ENCODE measurements at regions not wholly inside any gene's neighbourhood (a gene's known extent, or its start where the extent isn't known, plus 50 kb on each side); places are given as distances from the start of the nearest gene placed in this dataset.

DNA sequence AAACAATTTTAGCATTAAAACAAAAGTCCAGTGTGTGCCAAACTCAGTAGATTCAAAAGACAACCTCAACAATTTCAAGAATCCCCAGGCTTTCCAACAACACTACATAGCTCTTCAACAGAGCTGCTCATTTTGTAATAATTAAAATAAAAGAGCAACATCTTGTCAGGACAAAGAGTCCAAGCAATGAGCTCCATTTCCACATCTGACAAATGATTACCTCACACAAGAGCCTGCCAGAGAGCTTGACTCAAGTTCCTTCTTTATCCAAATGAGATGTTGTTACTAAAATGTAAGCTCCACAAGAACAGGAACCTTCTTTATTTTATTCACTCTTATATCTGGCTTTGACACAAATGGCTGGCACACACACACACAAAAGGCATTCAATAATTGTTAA is 449.8 kb downstream of the HACE1 start:
- no peak for DNase-seq

DNA sequence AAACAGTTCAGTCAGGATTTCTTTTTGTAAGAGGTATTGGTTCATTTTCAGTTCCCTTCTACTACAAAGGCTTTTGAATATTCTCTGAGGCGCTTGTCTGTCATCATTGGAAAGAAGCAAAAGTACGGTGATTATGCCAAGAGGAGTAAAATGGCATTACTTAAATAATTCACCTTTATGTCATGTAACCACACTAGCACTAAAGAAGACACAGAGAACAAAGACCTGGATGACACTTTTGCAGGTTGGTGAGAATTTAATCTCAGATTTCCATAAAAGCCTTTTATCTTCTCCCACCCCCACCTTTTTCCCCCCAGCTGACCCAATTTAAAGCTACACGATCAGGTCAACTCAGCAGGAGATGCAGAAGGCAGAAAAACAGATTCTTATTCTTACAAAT is 451.8 kb downstream of the HACE1 start:
- DNase-seq = no peak

DNA sequence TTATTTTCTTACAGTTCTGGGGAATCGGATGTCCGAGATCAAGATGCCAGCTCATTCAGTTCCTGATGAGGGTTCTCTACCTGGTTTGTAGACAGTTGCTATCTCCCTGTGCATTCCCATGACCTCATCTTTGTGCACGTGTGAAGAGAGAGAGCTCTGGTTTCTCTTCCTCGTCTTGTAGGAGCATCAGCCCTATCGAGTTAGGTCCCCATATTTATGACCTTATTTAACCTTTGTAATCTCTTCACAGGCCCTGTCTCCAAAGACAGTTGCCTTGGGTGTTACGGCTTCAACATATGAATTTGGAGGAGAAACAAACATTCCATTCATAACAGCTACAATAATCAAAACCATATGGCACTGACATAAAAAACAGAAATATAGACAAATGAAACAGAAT is 455.3 kb downstream of the HACE1 start:
- DNase-seq = no peak

DNA sequence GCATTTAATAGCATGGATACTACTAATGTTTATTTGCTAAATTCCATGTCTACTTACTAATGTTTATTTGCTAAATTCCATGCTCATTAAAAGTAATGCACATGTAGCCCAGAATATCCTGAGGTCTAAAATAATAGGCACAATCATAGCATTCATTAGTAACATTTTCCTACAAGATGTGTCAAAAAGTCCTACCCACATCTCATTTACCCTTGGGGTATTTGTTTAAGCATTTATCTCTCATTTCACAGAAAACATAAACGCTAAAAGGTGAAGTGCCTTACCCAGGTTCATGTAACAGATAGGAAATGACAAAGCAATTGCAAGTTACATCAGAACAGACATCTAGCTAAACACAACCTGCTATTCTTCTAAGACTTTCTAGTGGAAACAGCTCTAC is 457.1 kb downstream of the HACE1 start:
- no peak for DNase-seq

DNA sequence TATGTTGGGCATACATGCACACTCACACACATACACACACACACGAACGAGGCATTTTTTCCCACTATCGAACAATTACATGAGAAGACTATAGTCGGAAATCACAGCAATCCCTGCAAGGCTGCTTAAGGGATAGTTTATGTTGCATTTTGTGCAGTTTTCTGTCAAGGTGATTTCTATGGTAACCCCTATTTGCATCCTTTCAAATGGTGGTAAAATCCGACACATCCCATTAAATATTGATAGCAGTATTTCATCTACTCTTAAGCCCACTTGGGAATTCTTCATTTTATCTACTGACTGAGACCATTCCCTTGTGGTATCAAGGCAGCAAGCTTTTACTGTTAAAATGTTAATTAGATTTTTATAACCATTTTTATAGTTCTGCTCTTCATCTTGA is 457.8 kb downstream of the HACE1 start:
- no peak for DNase-seq

DNA sequence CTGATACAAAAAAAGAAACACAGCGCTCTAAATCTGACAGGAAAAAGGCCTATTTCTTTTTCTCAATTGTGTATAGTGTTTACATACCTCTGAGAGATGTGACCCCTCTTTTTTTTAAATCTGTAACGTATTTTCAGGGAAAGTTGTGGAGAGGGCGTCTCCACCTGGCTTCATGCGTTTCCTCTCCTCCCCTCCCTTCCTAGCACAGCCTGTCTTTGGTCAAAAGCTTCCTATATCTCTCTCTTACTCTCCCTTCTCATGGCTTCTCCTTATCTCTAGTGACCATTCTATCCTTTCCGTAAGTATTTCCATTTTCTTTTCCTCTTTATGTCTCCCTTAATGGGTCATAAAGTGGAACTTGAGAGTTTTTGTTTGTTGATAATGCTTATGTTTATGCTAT is 458.9 kb downstream of the HACE1 start:
- no peak for DNase-seq

DNA sequence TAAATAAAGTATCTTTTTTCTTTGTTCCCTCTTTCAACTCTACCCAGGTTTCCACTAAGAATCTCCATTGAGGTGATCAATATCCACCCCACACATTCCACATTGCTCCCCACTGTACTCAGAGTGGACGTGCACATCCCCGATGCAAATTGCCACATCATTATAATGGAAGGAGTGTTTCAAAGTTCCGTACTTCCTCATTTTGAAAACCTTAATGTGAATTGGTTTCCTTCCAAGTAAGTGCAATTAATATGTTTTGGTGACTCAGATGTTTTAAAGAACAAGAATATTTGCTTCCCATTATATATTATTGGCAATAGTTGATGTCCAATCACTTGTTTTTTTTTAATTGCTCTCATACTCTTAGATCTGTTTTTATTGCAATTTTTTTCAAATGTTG is 463.6 kb downstream of the HACE1 start:
- DNase-seq = no peak

DNA sequence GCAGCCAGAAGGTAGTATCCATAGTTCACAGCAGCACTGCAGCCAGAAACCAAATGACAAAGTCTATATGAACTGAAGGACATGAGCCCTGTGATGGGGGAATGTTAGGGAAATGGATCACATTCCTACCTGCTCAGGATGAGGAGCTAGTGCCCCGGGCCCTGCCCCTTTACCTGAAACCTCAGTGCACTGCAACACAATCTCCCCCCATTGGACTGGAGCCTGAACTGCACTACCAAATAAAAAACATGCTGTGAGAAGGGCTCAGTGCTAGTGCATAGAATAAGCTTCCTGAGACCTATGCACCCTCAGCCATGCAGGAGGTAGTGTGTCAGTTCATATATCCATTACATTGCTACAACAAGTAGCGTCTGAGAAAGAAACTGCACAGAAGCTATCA is 477.8 kb downstream of the HACE1 start:
- no peak for DNase-seq

DNA sequence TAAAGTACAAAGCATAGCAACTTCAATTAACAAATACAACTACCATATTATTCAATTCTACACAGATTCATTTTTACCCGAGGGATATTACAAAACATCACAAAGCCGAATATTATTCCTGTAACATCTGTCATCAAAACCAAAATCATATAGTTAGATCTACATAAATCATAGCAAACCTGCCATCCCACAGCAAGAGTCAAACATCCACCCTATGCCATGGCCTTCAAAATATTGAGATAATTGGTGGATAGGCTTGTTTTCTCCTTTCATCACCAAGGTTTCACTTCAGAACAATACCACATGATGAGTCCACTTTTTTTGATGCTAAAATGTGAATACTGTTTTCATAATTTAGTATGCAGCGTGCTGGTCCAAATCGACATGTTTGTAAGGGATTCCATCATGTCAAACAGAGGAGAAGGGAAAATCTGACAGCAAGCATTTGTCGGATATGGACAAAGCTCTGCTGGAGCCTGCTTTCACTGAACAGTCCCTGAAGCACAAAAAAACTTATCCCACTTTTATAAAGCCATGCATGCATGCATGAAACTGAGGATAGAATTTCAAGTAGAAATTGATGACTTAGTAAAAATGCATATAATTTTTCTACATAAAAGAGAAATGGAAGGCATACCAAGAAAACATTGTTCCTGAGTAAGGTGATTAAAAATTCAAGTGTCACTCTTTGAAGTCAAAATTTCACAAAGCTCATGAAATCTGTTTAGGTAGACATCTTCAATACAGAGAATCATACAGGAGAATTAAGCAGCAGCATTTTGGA is 494.1 kb downstream of the HACE1 start:
- DNase-seq = no peak

DNA sequence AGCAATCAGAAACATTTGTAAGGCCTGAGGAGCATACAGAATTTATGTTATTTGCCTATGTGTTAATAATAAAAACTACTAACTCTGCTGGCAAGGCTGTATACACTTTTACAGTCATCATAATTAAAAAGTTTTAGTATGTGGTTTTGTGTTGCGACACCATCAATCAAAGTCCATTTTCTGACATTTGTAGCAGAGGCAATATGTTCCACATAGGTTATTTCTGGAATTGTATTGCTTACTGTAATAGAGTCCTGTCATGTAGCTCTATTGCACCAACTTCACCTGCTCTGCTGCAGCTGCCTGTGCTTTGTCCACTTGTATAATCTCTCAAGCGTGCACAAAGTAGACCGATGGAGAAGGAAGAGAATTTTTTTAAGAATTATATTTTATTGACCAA is 501.8 kb downstream of the HACE1 start:
- no peak for DNase-seq

DNA sequence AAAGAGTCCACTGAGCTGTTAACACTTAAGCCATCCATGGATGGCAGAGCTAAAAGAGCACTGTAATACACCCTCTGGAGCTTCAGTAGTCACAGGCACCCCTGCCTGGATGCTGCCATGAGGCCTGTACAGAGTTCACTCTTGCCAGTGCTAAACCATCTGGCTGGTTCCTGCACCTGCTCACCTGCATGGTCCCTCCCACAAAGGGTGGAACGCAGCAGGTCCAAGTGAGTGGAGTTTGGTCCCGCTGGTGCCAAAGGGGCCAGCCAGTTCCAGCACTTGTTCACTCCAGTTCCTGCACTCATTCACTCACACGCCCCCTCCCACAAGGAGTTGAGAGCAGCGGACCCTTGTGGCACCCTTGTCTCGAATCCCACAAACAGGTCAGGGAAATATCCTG is 503.5 kb downstream of the HACE1 start:
- DNase-seq = no peak

DNA sequence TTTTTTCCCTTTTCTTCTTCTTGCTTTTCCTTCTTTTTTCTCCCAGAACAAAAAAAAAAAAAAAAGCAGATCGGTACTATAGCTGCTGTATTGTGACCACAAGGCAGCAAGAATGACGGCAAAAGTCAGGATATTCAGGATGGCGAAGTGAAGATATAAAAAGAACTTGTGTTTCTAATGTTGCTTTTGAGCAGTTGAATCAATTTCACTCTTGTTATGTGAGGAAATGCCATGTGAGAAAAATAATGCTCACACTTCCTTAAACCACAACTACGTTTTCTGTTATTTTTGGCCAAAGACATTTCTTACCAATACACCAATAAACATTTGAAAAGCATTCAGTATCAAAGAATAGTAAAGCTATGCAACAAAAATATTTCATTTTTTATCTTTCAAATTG is 510.5 kb downstream of the HACE1 start:
- no peak for DNase-seq

DNA sequence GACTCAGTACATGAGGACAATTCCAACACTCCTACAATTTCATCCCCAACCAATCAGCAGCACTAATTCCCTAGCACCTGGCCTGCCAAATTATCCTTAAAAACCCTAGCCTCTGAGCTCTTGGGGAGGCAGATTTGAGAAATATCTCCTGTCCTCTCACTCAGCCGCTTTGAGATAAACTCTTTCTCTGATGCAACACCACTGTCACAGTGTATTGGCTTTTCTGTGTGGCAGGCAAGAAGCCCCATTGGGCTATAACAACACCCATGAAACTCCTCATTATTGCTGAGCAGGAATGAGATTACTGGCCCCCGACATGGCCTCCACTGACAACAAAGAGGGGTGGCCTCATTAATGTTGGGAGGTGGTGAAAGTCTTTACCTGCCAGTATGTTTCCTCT is 515.5 kb downstream of the HACE1 start:
- DNase-seq = no peak

DNA sequence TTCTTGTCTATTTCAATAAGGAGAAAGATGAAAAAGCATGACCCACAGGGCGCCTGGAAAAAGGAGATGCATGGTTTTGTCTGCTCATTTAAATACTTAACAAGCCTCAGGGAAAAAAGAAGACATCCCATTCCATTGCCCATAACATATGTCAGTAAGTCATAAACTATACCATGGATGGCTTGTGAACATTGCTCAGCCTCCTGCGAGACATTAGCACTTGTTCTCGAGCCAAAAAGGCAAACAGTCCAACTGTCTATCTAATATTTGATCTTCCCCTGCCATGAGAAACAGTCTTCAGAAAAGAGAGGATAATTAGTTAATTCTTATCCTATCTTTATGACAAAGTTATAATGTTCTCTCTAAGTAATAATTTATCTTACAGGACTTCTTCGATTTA is 527.4 kb downstream of the HACE1 start:
- no peak for DNase-seq

DNA sequence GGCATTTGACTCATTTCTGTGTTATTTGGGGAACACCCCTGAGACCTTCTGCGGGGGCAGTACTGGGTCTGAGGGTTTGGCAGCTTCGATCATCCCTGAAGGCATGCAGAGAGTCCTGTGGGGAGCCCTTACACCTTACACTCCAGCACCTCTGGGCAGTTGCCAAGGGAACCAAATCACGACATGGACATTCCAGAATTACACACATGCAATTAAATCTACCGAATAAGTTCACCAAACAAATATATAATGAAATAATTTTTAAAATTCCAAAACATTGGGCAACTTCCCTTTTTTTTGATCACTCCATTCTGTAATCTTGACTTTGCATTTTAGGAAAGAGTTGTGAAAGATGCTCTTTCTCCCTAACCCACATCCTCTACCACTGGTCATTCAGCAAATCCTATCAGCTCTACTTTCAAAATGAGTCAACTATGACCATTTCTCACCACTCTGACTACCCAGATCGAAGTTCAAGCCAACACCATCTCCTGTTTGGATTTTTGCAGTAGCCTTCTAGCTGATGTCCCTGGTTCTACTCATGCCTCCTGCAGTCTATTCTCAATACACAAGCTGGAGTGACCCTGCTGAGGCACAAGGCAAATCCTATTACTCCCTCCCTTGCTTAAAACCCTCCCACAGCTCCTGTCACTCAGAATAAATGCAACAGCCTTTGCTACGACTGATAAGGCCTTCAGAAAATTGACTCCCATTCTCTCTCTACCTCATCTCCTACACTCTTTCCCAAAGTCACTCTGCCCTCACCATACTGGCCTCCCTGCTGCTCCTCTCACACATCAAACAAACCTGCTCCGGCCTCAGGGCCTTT is 533.3 kb downstream of the HACE1 start:
- DNase-seq = no peak

DNA sequence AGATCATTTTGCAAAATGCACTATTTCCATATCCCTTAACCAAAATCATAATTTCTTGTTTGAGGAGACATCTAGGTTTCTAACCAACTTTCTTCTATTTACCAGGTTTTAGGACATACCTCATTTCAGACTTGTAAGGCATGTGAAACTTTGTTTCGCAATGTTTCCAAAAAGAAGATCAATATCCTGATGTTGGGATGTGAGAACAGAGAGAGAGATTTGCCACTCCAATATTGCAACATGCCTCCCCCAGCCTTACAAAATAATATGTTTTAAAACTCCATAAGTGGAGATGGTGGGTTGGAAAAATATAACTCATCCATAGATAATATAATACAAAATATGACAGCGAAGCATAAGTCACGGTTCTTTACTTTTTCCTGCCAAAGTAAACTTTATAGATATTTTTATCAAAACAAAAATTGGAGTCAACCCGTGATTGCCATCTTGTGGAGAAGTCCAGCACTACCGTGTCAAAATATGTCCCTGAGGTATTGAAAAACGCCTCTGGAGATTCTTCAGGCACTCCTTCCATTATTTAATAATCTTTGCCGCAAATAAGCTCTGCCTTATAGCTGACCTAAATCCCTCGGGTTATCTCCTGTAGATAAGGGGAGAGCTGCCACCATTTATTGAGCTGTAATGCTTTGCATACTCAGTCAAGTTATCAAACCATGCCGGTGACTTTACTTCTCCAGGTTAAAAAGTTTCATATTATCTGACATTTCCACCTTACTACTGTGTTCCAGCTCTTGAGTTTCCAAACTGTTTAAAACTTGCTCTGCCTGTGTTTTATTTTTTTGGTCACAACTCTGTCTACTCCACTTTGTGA is 534.2 kb downstream of the HACE1 start:
- no peak for DNase-seq

DNA sequence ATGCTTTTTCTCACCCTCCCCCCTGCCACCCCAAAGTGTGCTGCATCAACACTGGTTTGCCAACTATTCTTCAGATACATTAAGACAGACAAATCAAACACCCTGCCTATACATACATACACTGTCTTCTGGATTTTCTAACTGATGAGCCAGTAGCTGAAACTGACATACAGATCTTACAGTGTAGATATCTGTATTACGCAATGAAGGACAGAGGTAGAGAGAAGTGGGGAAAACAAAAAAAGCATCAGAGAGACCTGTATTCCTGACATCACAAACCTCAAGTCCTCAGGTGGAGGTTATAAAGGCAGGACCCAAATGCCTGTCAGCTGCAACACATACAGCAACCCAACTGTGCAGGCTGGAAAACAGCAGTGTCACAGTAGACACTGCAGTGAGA is 535.4 kb downstream of the HACE1 start:
- no peak for DNase-seq

DNA sequence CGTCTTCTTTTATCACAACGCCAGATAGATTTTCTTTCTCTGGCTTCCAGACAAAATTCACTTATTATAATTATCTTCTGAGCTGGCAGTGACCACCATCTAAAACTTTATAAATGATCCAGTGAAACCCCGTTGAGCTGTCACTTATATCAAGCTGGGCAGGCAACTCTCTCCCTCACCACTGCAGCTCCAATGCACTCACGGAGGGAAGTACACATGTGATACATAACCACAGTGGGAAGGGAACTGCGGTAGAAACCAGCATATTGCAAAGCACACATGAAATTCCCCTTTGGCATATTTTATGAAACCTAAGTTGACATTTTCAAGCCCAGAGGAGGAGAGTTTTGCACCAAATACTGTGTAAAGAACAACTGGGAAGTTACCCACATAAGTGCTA is 536.9 kb downstream of the HACE1 start:
- DNase-seq = no peak

DNA sequence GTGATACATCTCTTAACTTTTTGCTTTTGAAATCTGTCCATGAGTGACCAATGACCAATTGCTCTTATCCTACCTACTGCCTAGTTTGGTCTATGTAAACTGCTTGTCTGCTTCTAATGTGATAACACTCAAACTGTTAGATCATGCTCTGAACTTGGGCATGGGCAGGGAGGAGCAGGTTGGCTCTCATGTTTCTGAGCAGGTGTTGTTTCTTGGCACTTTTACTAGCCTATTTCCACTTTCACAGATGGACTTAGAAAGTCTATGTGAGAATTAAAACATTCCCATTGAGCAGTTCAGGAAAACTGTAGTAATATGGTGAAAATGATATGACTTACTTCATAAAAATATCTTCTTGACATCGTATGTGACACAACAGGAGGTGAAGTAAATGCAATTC is 538.4 kb downstream of the HACE1 start:
- DNase-seq = no peak

DNA sequence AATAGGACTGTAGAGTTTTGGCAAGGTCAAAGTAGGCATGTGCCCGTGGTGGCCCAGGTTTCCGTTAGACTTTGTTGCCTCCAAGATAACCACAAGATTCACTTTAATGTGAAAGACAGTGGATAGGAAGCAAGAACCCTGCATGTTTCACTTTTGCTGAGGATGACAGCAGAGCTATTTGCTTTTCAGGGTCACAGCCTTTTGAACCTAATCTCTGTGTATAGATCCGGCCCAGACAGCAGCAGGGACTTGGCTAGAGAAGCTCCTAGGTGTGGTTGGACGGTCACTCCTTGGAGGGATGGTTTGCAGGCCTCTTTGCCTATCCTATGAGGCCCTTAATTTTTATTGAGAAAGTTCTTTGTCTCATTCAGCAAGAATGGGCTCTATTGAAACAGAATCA is 538.8 kb downstream of the HACE1 start:
- no peak for DNase-seq

DNA sequence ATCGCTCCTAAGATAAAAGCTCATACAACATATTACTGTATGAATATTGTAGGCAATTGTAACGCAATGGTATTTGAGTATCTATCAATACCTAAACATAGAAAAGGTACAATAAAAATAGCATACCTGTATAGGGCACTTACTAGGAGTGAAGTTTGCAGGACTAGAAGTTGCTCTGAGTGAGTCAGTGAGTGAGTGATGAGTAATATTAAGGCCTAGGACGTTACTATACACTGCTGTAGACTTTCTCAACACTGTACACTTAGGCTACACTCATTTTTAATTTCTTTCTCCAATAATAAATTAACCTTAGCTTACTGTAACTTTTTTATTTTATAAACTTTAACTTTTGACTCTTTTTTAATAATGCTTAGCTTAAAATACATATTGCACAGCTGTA is 546.9 kb downstream of the HACE1 start:
- DNase-seq = no peak

DNA sequence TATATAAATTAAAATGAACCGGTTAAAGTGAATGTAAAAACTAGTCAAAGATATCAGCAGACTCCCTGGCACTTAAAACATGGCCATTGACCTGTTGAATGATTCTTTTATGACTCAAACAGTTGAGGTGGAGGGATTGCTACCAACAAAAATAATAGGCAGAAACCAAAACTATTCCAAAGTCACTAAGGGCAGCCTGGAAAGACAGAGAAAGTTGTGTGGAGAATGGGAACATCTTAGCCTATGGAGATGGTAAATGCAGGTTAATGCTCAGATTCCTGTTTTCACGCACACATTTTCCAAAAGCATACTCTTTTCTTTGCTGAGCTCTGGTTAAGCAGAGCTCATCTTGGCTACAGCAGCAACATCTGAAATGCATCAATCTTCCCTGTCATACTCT is 553.5 kb downstream of the HACE1 start:
- DNase-seq = no peak

DNA sequence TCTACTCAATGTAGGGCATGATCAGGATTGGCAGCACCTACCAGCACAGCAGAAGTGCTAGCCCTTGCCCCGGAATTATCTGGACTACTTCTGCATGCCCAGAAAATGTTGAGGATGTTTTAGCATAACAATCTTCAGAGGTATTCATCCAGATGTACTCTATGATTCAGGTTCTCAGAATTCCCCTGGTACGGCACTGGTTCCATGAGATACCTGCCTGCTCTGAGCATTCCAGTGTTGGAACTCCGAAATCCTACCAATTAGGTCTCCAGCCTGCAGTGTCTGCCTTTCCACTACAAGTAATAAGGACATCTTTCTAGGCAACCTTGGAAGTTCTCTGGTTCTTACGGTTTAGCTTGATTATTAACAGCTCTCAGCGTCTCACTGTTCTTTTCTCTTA is 554.5 kb downstream of the HACE1 start:
- DNase-seq = no peak

DNA sequence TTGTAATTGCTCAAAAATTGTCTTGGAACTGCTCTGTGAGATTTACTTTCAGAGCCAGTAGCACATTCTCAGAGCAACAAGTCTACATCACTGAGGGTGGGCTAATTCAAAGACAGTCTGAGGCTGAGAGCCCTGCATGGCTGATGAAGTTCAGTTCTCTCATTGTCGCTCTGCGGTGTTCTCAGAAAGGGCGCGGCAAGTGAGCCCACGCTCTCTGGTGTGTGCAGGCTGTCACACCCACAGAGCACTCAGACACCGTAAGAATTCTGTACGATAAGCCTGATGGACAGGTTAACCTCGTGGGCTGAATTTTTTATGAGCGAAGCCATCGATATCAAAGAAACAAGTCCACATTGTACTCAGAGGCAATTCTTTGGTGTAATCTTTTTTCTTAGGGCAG is 557.8 kb downstream of the HACE1 start:
- no peak for DNase-seq

All from stimulated activated CD4-positive, alpha-beta T cell treated with anti-CD3 and anti-CD28 coated beads, Interleukin-4, amount 100 ng/mL, for 24 hours (primary cell).